K562 (cell line): ENCODE measurements at regions not wholly inside any gene's neighbourhood (a gene's known extent, or its start where the extent isn't known, plus 50 kb on each side); places are given as distances from the start of the nearest gene placed in this dataset.

Experiments
- BCL6 ChIP-seq: fragments of 250-450 bp; sonication (Bioruptor Pico); IDR thresholded peaks from 2 replicates; pipeline ENCODE4 v1.4.0; 2020
- CBX2 ChIP-seq: fragments of 200-600 bp; sonication (generic); IDR thresholded peaks from one replicate; pipeline ENCODE4 v1.6.1; 2012; ENCODE audit warnings: mild to moderate bottlenecking, low read length, inconsistent platforms; ENCODE audit not compliant: insufficient read depth, poor library complexity, severe bottlenecking
- FOXA3 ChIP-seq, 2 experiments: fragments of 450-650 bp in 1 of 2; sonication (generic) in 1 of 2; formaldehyde crosslinking; IDR thresholded peaks in 1 of 2; conservative IDR thresholded peaks in 1 of 2; 2 replicates each; pipeline versions ENCODE4 v1.4.0 to v1.8.0; 2020 to 2022; ENCODE audit warnings: mild to moderate bottlenecking in 2 of 2, missing genetic modification reagents in 1 of 2
- IRF1 ChIP-seq: sonication (generic); formaldehyde crosslinking; IDR thresholded peaks from 2 replicates; pipeline ENCODE4 v1.8.0; 2022; ENCODE audit warnings: missing genetic modification reagents, mild to moderate bottlenecking, borderline replicate concordance
- NCOA2 ChIP-seq, 2 experiments: fragments of 450-650 bp; IDR thresholded peaks; 2 replicates each; pipeline ENCODE4 v1.6.1; 2018; ENCODE audit warnings: mild to moderate bottlenecking in 2 of 2, moderate library complexity in 1 of 2; ENCODE audit not compliant: partially characterized antibody in 2 of 2
- PHF8 ChIP-seq: fragments of 200-600 bp; sonication (generic); IDR thresholded peaks from 2 replicates; pipeline ENCODE4 v1.6.1; 2012; ENCODE audit warnings: mixed run types, mild to moderate bottlenecking, inconsistent platforms, low read length, moderate library complexity, borderline replicate concordance
- TAF9B ChIP-seq: fragments of 450-650 bp; IDR thresholded peaks from 2 replicates; pipeline ENCODE4 v1.6.1; 2018; ENCODE audit warnings: mild to moderate bottlenecking; ENCODE audit not compliant: partially characterized antibody
- TARDBP ChIP-seq: fragments of 450-650 bp; IDR thresholded peaks from 2 replicates; pipeline ENCODE4 v1.6.1; 2016
- TRIM25 ChIP-seq: fragments of 450-650 bp; IDR thresholded peaks from 2 replicates; pipeline ENCODE4 v1.7.0; 2016; ENCODE audit warnings: borderline replicate concordance
- ZBTB11 ChIP-seq, 3 experiments: fragments of 200-800 bp in 1 of 3; fragments of 250-450 bp in 1 of 3; fragments of 450-650 bp in 1 of 3; sonication (Bioruptor Pico) in 1 of 3; sonication (Bioruptor generic) in 1 of 3; formaldehyde crosslinking in 1 of 3; IDR thresholded peaks; 2 replicates each; pipeline versions ENCODE4 v1.6.1 to v1.8.0; 2016 to 2022; ENCODE audit warnings: mild to moderate bottlenecking in 2 of 3, missing genetic modification characterization in 2 of 3, missing compliant biosample characterization in 1 of 3, moderate library complexity in 1 of 3
- ZNF639 ChIP-seq, 2 experiments: fragments of 200-800 bp in 1 of 2; sonication (Bioruptor generic) in 1 of 2; sonication (generic) in 1 of 2; formaldehyde crosslinking in 1 of 2; IDR thresholded peaks in 1 of 2; conservative IDR thresholded peaks in 1 of 2; 2 replicates each; pipeline versions ENCODE4 v1.5.0 to v1.6.1; 2016 to 2020; ENCODE audit warnings: missing compliant biosample characterization in 1 of 2, missing genetic modification characterization in 1 of 2, missing genetic modification reagents in 1 of 2

- TF ChIP-seq ZBTB11 (CRISPR knock-in tag; IDR thresholded peaks at IDR 0.05) (no peak), CBX2 (no peak), NCOA2 (IDR thresholded peaks at IDR 0.05; ENCODE audit: partially characterized antibody in 2 of 2) (no peak), FOXA3 (CRISPR knock-in tag; conservative IDR thresholded peaks at IDR 0.05 in 1 of 2, IDR thresholded peaks at IDR 0.05 in 1 of 2) (no peak), ZNF639 (CRISPR knock-in tag; conservative IDR thresholded peaks at IDR 0.05 in 1 of 2, IDR thresholded peaks at IDR 0.05 in 1 of 2) (no peak), PHF8 (no peak), TARDBP (no peak), IRF1 (CRISPR knock-in tag) (no peak), BCL6 (no peak), TAF9B (no peak), TRIM25 (no peak)
Measured at GRCh38 chr9:107749787-107750444, 260.3 kb upstream of the KLF4 start (continued).
